ENCODE measurements at regions not wholly inside any gene's neighbourhood (a gene's known extent, or its start where the extent isn't known, plus 50 kb on each side); places are given as distances from the start of the nearest gene placed in this dataset.

- Histone ChIP-seq H3K36me3 (ENCODE audit: control insufficient read depth in 2 of 2, insufficient read depth in 2 of 2, low read length in 1 of 2) (no peaks in the 10 kb centered on the region), H3K27ac (ENCODE audit: control insufficient read depth, insufficient read depth) (no peak overlapping the region), H3K9ac (ENCODE audit: control insufficient read depth, insufficient read depth, low read length) (no peak overlapping the region), H3K4me1 (ENCODE audit: control insufficient read depth, insufficient read depth, low read length) (no peaks in the 10 kb centered on the region), H3K4me3 (no peak overlapping the region), H3K9me3 (replicated peaks; ENCODE audit: control insufficient read depth, insufficient read depth, low read length) (no peaks in the 10 kb centered on the region), H2AFZ (ENCODE audit: control insufficient read depth, low read depth, low read length) (no peak overlapping the region), H3K27me3 (replicated peaks in 1 of 2; ENCODE audit: control insufficient read depth in 2 of 2, insufficient read depth in 2 of 2, low read length in 1 of 2) (no peaks in the 10 kb centered on the region; a peak in 1 of 4 replicates), H3K4me2 (ENCODE audit: control insufficient read depth, insufficient read depth) (no peak overlapping the region), H3K79me2 (ENCODE audit: control insufficient read depth, insufficient read depth, low read length) (no peaks in the 10 kb centered on the region), H4K20me1 (ENCODE audit: control insufficient read depth, insufficient read depth) (no peaks in the 10 kb centered on the region)
- ATAC-seq, result no peak
- POLR2A ChIA-PET, result no interaction called here
- intact Hi-C loops (cut with micrococcal nuclease; ENCODE audit: unreplicated experiment) (no loop called here), in situ Hi-C loops (cut with MboI) (no loop called here)
- RAD21 ChIA-PET (ENCODE audit: unreplicated experiment), result no interaction called here
- no peak for DNase-seq (ENCODE audit: low read depth, low spot score)
- no peak for FAIRE-seq
- SMC1A ChIA-PET (ENCODE audit: uncharacterized antibody, unreplicated experiment), result no interaction called here
- no TSS peak for BruUV-seq (replicated peaks)
- CTCF ChIA-PET, result no interaction called here
- TF ChIP-seq BCL11A (IDR thresholded peaks at IDR 0.05; ENCODE audit: low read depth, low read length), result no peak
- TF ChIP-seq CBX3 (IDR thresholded peaks at IDR 0.05; ENCODE audit: borderline replicate concordance, low read depth), result no peak
- TF ChIP-seq ZNF384 (IDR thresholded peaks at IDR 0.05; ENCODE audit: borderline replicate concordance, low read depth, low read length), result no peak
- no peak for TF ChIP-seq SMAD1 (IDR thresholded peaks at IDR 0.05; ENCODE audit: low read depth, partially characterized antibody)
- TF ChIP-seq CTCF (IDR thresholded peaks at IDR 0.05 in 2 of 3, conservative IDR thresholded peaks at IDR 0.05 in 1 of 3; ENCODE audit: control insufficient read depth in 2 of 3, extremely low read depth in 1 of 3, insufficient read depth in 1 of 3, low read depth in 3 of 3, low read length in 3 of 3), result no peak
- TF ChIP-seq ESRRA (IDR thresholded peaks at IDR 0.05; ENCODE audit: low read length), result no peak
- TF ChIP-seq CHD4 (IDR thresholded peaks at IDR 0.05), result no peak
- TF ChIP-seq ASH2L (IDR thresholded peaks at IDR 0.05; ENCODE audit: borderline replicate concordance, low read depth), result no peak
- no peak for TF ChIP-seq NFXL1 (IDR thresholded peaks at IDR 0.05; ENCODE audit: borderline replicate concordance)
- no peak for TF ChIP-seq NR2C2 (IDR thresholded peaks at IDR 0.05; ENCODE audit: borderline replicate concordance, control insufficient read depth, insufficient read length, low read depth)
- no peak for TF ChIP-seq IKZF2 (IDR thresholded peaks at IDR 0.05)
- TF ChIP-seq NFYA (IDR thresholded peaks at IDR 0.05; ENCODE audit: borderline replicate concordance, low read depth, low read length), result no peak
- 33% methylated on average over 13 of the region's 13 CpGs for WGBS (ENCODE audit: insufficient coverage, insufficient replicate concordance, low lambda C conversion rate, missing lambda C conversion rate)
Measured at GRCh38 chr2:120415728-120416509, 70.0 kb downstream of the INHBB start.

Measured in GM12878 (cell line).